GM12891 (cell line): ENCODE measurements at regions not wholly inside any gene's neighbourhood (a gene's known extent, or its start where the extent isn't known, plus 50 kb on each side); places are given as distances from the start of the nearest gene placed in this dataset.

Experiments
- POLR2A ChIP-seq: IDR thresholded peaks from 2 replicates; pipeline ENCODE4 v1.6.1; 2011; ENCODE audit warnings: low read depth, low read length, control low read depth
- POLR2AphosphoS5 ChIP-seq: IDR thresholded peaks from 2 replicates; pipeline ENCODE4 v1.6.1; 2011; ENCODE audit warnings: low read depth, low read length, control low read depth
- POU2F2 ChIP-seq: IDR thresholded peaks from 2 replicates; pipeline ENCODE4 v1.6.1; 2011; ENCODE audit warnings: low read depth, mild to moderate bottlenecking, control low read depth, low read length, moderate library complexity
- SPI1 ChIP-seq: IDR thresholded peaks from 2 replicates; pipeline ENCODE4 v1.6.1; 2011; ENCODE audit warnings: low read depth, low read length, control low read depth
- TAF1 ChIP-seq: IDR thresholded peaks from 2 replicates; pipeline ENCODE4 v1.6.1; 2011; ENCODE audit warnings: low read depth, low read length, control low read depth

DNA sequence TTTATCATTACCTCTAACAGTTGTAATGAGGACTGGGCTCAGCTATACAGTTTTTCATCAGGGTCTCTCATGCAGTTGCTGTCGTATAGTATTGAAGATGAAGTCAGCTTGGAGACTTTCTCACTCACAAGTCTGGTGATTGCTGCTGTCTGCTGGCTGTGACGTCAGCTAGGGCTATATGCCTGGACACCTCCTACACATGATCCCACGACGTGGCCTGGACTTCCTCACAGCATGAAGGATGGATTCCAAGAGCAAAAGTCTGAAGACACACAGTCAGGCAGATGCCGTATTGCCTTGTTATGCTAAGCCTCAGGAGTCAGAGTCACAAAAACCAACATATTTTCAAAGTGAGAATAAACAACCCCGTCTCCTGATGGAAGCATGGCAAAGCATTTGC, 193.3 kb downstream of the LURAP1L start:
- no peak for TF ChIP-seq POLR2AphosphoS5
- no peak for TF ChIP-seq TAF1
- TF ChIP-seq POLR2A: no peak
- no peak for TF ChIP-seq POU2F2
- no peak for TF ChIP-seq SPI1
